HEK293 (cell line): ENCODE measurements at regions not wholly inside any gene's neighbourhood (a gene's known extent, or its start where the extent isn't known, plus 50 kb on each side); places are given as distances from the start of the nearest gene placed in this dataset.

Experiments used
- CTCF ChIA-PET: fragments of 350-600 bp; formaldehyde crosslinking; extraction: SDS; loops from one replicate; lab custom pipeline; 2021; ENCODE audit warnings: antibody characterized with exemption; lab: Yijun Ruan, JAX
- POLR2A ChIA-PET: fragments of 300-600 bp; formaldehyde crosslinking; extraction: SDS; loops from one replicate; lab custom pipeline; 2020; ENCODE audit warnings: antibody characterized with exemption, inconsistent platforms; lab: Yijun Ruan, JAX
- H3K27ac ChIP-seq: fragments of 200-500 bp; sonication (Bioruptor generic); 2 replicates; pipeline ENCODE4 v1.5.1; 2014; ENCODE audit warnings: low read depth, low read length, control low read depth, inconsistent platforms; ENCODE audit errors: extremely low read depth
- H3K36me3 ChIP-seq, 2 experiments: fragments of 200-500 bp in 1 of 2; sonication (Bioruptor generic) in 1 of 2; 1 replicate in 1 of 2; 2 replicates in 1 of 2; pipeline ENCODE4 v1.5.1; 2014 to 2017; ENCODE audit warnings: inconsistent platforms in 2 of 2, low read length in 2 of 2; ENCODE audit not compliant: control insufficient read depth in 2 of 2, insufficient read depth in 1 of 2
- H3K4me1 ChIP-seq: fragments of 200-500 bp; sonication (Bioruptor generic); 2 replicates; pipeline ENCODE4 v1.5.1; 2014; ENCODE audit warnings: mild to moderate bottlenecking, low read length, inconsistent platforms; ENCODE audit not compliant: control insufficient read depth, insufficient read depth
- H3K4me3 ChIP-seq: 2 replicates; pipeline ENCODE4 v1.5.1; 2011; ENCODE audit warnings: low read depth, mild to moderate bottlenecking, control low read depth, low read length, moderate library complexity
- H3K9me3 ChIP-seq: fragments of 200-500 bp; sonication (Bioruptor generic); 2 replicates; pipeline ENCODE4 v1.5.1; 2014; ENCODE audit warnings: low read depth, low read length, inconsistent platforms; ENCODE audit not compliant: control insufficient read depth, insufficient read depth
- BCL11A ChIP-seq: fragments of 450-650 bp; formaldehyde crosslinking; IDR thresholded peaks from 2 replicates; pipeline ENCODE4 v1.5.1; 2016; ENCODE audit warnings: low read depth, missing biosample characterization, missing genetic modification characterization
- BCL6B ChIP-seq: fragments of 450-650 bp; formaldehyde crosslinking; IDR thresholded peaks from 2 replicates; pipeline ENCODE4 v1.5.1; 2017; ENCODE audit warnings: missing biosample characterization, missing genetic modification characterization
- FEZF1 ChIP-seq: fragments of 450-650 bp; formaldehyde crosslinking; IDR thresholded peaks from 2 replicates; pipeline ENCODE4 v1.5.1; 2016; ENCODE audit warnings: missing biosample characterization, missing genetic modification characterization
- HOXD13 ChIP-seq: sonication (generic); formaldehyde crosslinking; IDR thresholded peaks from 2 replicates; pipeline ENCODE4 v1.8.0; 2022; ENCODE audit warnings: missing genetic modification reagents, borderline replicate concordance
- IKZF3 ChIP-seq: fragments of 450-650 bp; IDR thresholded peaks from 2 replicates; pipeline ENCODE4 v1.5.0; 2018; ENCODE audit warnings: missing biosample characterization, mild to moderate bottlenecking, missing genetic modification characterization, moderate library complexity
- MEIS1 ChIP-seq: sonication (generic); formaldehyde crosslinking; IDR thresholded peaks from 2 replicates; pipeline ENCODE4 v1.8.1; 2022; ENCODE audit warnings: missing genetic modification reagents, mild to moderate bottlenecking, borderline replicate concordance
- MYNN ChIP-seq: fragments of 450-650 bp; formaldehyde crosslinking; IDR thresholded peaks from 2 replicates; pipeline ENCODE4 v1.5.1; 2016; ENCODE audit warnings: missing biosample characterization, missing genetic modification characterization, borderline replicate concordance
- ZBTB17 ChIP-seq: fragments of 450-650 bp; formaldehyde crosslinking; IDR thresholded peaks from 2 replicates; pipeline ENCODE4 v1.5.1; 2016; ENCODE audit warnings: missing biosample characterization, missing genetic modification characterization
- ZBTB49 ChIP-seq: fragments of 450-650 bp; formaldehyde crosslinking; IDR thresholded peaks from 2 replicates; pipeline ENCODE4 v1.5.1; 2016; ENCODE audit warnings: missing biosample characterization, missing genetic modification characterization, low read depth
- ZEB2 ChIP-seq: fragments of 450-650 bp; formaldehyde crosslinking; IDR thresholded peaks from 2 replicates; pipeline ENCODE4 v1.5.1; 2016; ENCODE audit warnings: missing biosample characterization, missing genetic modification characterization
- ZNF10 ChIP-seq: fragments of 450-650 bp; formaldehyde crosslinking; IDR thresholded peaks from 2 replicates; pipeline ENCODE4 v1.5.1; 2017; ENCODE audit warnings: missing biosample characterization, missing genetic modification characterization
- ZNF175 ChIP-seq: fragments of 450-650 bp; formaldehyde crosslinking; IDR thresholded peaks from 2 replicates; pipeline ENCODE4 v1.5.1; 2016; ENCODE audit warnings: missing biosample characterization, missing genetic modification characterization
- ZNF221 ChIP-seq: fragments of 450-650 bp; formaldehyde crosslinking; IDR thresholded peaks from 2 replicates; pipeline ENCODE4 v1.5.1; 2017; ENCODE audit warnings: missing biosample characterization, missing genetic modification characterization, borderline replicate concordance
- ZNF223 ChIP-seq: fragments of 450-650 bp; formaldehyde crosslinking; IDR thresholded peaks from 2 replicates; pipeline ENCODE4 v1.5.1; 2016; ENCODE audit warnings: missing biosample characterization, missing genetic modification characterization
- ZNF266 ChIP-seq: fragments of 450-650 bp; formaldehyde crosslinking; IDR thresholded peaks from 2 replicates; pipeline ENCODE4 v1.5.1; 2016; ENCODE audit warnings: missing biosample characterization, missing genetic modification characterization, low read depth
- ZNF302 ChIP-seq: fragments of 450-650 bp; formaldehyde crosslinking; IDR thresholded peaks from 2 replicates; pipeline ENCODE4 v1.5.1; 2016; ENCODE audit warnings: missing biosample characterization, missing genetic modification characterization, low read depth
- ZNF394 ChIP-seq: fragments of 450-650 bp; formaldehyde crosslinking; IDR thresholded peaks from 2 replicates; pipeline ENCODE4 v1.5.1; 2016; ENCODE audit warnings: missing biosample characterization, missing genetic modification characterization, mild to moderate bottlenecking, moderate library complexity, borderline replicate concordance
- ZNF416 ChIP-seq: fragments of 450-650 bp; formaldehyde crosslinking; IDR thresholded peaks from 2 replicates; pipeline ENCODE4 v1.5.1; 2016; ENCODE audit warnings: missing biosample characterization, missing genetic modification characterization
- ZNF560 ChIP-seq: fragments of 450-650 bp; formaldehyde crosslinking; IDR thresholded peaks from 2 replicates; pipeline ENCODE4 v1.5.1; 2017; ENCODE audit warnings: missing biosample characterization, missing genetic modification characterization, borderline replicate concordance
- ZNF580 ChIP-seq: fragments of 450-650 bp; formaldehyde crosslinking; IDR thresholded peaks from 2 replicates; pipeline ENCODE4 v1.5.1; 2016; ENCODE audit warnings: missing biosample characterization, missing genetic modification characterization
- ZNF585B ChIP-seq: fragments of 450-650 bp; formaldehyde crosslinking; IDR thresholded peaks from 2 replicates; pipeline ENCODE4 v1.5.1; 2016; ENCODE audit warnings: missing biosample characterization, missing genetic modification characterization
- ZNF624 ChIP-seq: fragments of 450-650 bp; formaldehyde crosslinking; IDR thresholded peaks from 2 replicates; pipeline ENCODE4 v1.5.1; 2017; ENCODE audit warnings: missing biosample characterization, missing genetic modification characterization
- ZNF658 ChIP-seq: fragments of 450-650 bp; formaldehyde crosslinking; IDR thresholded peaks from 2 replicates; pipeline ENCODE4; 2016; ENCODE audit warnings: missing biosample characterization, missing genetic modification characterization
- ZNF660 ChIP-seq: fragments of 450-650 bp; IDR thresholded peaks from 2 replicates; pipeline ENCODE4 v1.5.1; 2018; ENCODE audit warnings: missing biosample characterization, mild to moderate bottlenecking, missing genetic modification characterization
- ZNF704 ChIP-seq: fragments of 450-650 bp; formaldehyde crosslinking; IDR thresholded peaks from 2 replicates; pipeline ENCODE4 v1.5.1; 2016; ENCODE audit warnings: missing biosample characterization, missing genetic modification characterization
- ZSCAN18 ChIP-seq: fragments of 450-650 bp; formaldehyde crosslinking; IDR thresholded peaks from 2 replicates; pipeline ENCODE4 v1.5.1; 2016; ENCODE audit warnings: missing biosample characterization, missing genetic modification characterization

GRCh38 chr13:84029396-84029795 is 147.1 kb upstream of the SLITRK1 start:
- no peak overlapping the region for H3K27ac ChIP-seq
- ChIA-PET CTCF (no interaction called here), POLR2A (no interaction called here)
- H3K4me1 ChIP-seq = no peaks in the 10 kb centered on the region
- no peaks in the 10 kb centered on the region for H3K9me3 ChIP-seq
- H3K4me3 ChIP-seq = no peak overlapping the region
- no peaks in the 10 kb centered on the region for H3K36me3 ChIP-seq
- no peak for TF ChIP-seq ZNF560 (tag by site-specific recombination)
- no peak for TF ChIP-seq BCL11A (tag by site-specific recombination)

- CTCF ChIA-PET = interaction anchor here (0.6 kb wide), 2 partner anchors 204 to 283 kb away, joined by 3 to 4 read pairs; no protein-coding TSS in a partner anchor
- Histone ChIP-seq H3K4me1 (no peaks in the 10 kb centered on the region), H3K27ac (no peak overlapping the region), H3K36me3 (no peaks in the 10 kb centered on the region), H3K9me3 (no peaks in the 10 kb centered on the region), H3K4me3 (no peak overlapping the region)
- TF ChIP-seq IKZF3 (tag by site-specific recombination) (no peak), ZBTB17 (no peak), BCL6B (tag by site-specific recombination) (no peak), HOXD13 (CRISPR knock-in tag) (no peak), ZNF580 (no peak), MEIS1 (CRISPR knock-in tag) (no peak), ZNF660 (tag by site-specific recombination) (no peak), ZNF223 (tag by site-specific recombination) (no peak), ZBTB49 (tag by site-specific recombination) (no peak), ZNF624 (no peak), FEZF1 (no peak), ZNF266 (tag by site-specific recombination) (no peak), ZNF221 (tag by site-specific recombination) (no peak), ZSCAN18 (no peak), ZNF394 (tag by site-specific recombination) (no peak)
- POLR2A ChIA-PET = no interaction called here
These were observed 143.6 kb upstream of the SLITRK1 start for GRCh38 chr13:84025824-84026223.

- Histone ChIP-seq H3K4me1 (no peaks in the 10 kb centered on the region), H3K36me3 (no peaks in the 10 kb centered on the region), H3K27ac (no peak overlapping the region), H3K4me3 (no peak overlapping the region), H3K9me3 (no peaks in the 10 kb centered on the region)
- POLR2A ChIA-PET = no interaction called here
- CTCF ChIA-PET = no interaction called here
- no peak for TF ChIP-seq ZNF175 (tag by site-specific recombination)
- TF ChIP-seq ZEB2 (tag by site-specific recombination) = no peak
- no peak for TF ChIP-seq ZNF416 (tag by site-specific recombination)
- no peak for TF ChIP-seq ZNF658 (tag by site-specific recombination)
- no peak for TF ChIP-seq ZNF302 (tag by site-specific recombination)
- TF ChIP-seq ZNF660 (tag by site-specific recombination) = no peak
- no peak for TF ChIP-seq MYNN (tag by site-specific recombination)
- no peak for TF ChIP-seq ZNF10 (tag by site-specific recombination)
- TF ChIP-seq ZNF585B (tag by site-specific recombination) = no peak
- TF ChIP-seq ZNF704 (tag by site-specific recombination) = no peak
These were observed 114.1 kb upstream of the SLITRK1 start for GRCh38 chr13:83996415-83996814.
